Keratinocyte (primary cell): ENCODE measurements at regions not wholly inside any gene's neighbourhood (a gene's known extent, or its start where the extent isn't known, plus 50 kb on each side); places are given as distances from the start of the nearest gene placed in this dataset.

Experiments used
- DNase-seq: peaks from one replicate; pipeline ENCODE4 v3.0.0-alpha.2; 2011; ENCODE audit warnings: low read depth, missing footprints, low spot score
- FAIRE-seq: peaks from 2 replicates; lab custom pipeline; 2011; peaks lifted over from hg19 to GRCh38; lab: Jason Lieb, UNC
- H2AFZ ChIP-seq: 2 replicates; pipeline ENCODE4 v1.6.0; 2012; ENCODE audit warnings: low read length, control low read depth, inconsistent platforms; ENCODE audit not compliant: control insufficient read depth
- H3K27ac ChIP-seq: 2 replicates; pipeline ENCODE4 v1.5.1; 2011; ENCODE audit warnings: low read length; ENCODE audit not compliant: control insufficient read depth, insufficient read depth
- H3K27me3 ChIP-seq: 3 replicates; pipeline ENCODE4 v1.6.0; 2011; ENCODE audit warnings: low read length; ENCODE audit not compliant: control insufficient read depth, insufficient read depth; ENCODE audit errors: extremely low read depth
- H3K36me3 ChIP-seq, 2 experiments: 2 replicates in 1 of 2; 3 replicates in 1 of 2; pipeline ENCODE4 v1.5.1; 2011; ENCODE audit warnings: low read length in 2 of 2, mild to moderate bottlenecking in 1 of 2; ENCODE audit not compliant: control insufficient read depth in 2 of 2, insufficient read depth in 2 of 2; ENCODE audit errors: extremely low read depth in 1 of 2
- H3K4me1 ChIP-seq: 3 replicates; pipeline ENCODE4 v1.5.1; 2011; ENCODE audit warnings: low read length; ENCODE audit not compliant: control insufficient read depth, insufficient read depth; ENCODE audit errors: extremely low read depth
- H3K4me2 ChIP-seq: 3 replicates; pipeline ENCODE4 v1.6.0; 2011; ENCODE audit warnings: low read depth, low read length; ENCODE audit not compliant: control insufficient read depth, insufficient read depth; ENCODE audit errors: extremely low read depth
- H3K4me3 ChIP-seq, 3 experiments: fragments of 200-600 bp in 1 of 3; sonication (generic) in 1 of 3; 2 replicates in 2 of 3; 3 replicates in 1 of 3; pipeline ENCODE4 v1.5.1; 2011 to 2016; ENCODE audit warnings: low read length in 3 of 3, mild to moderate bottlenecking in 3 of 3, control low read depth in 2 of 3, inconsistent platforms in 1 of 3, low read depth in 1 of 3, mixed read lengths in 1 of 3, mixed run types in 1 of 3, moderate library complexity in 1 of 3; ENCODE audit not compliant: control insufficient read depth in 2 of 3, insufficient read depth in 2 of 3; ENCODE audit errors: extremely low read depth in 1 of 3
- H3K79me2 ChIP-seq: 2 replicates; pipeline ENCODE4 v1.6.0; 2012; ENCODE audit warnings: low read length; ENCODE audit not compliant: control insufficient read depth, insufficient read depth
- H3K9ac ChIP-seq: 3 replicates; pipeline ENCODE4 v1.6.0; 2011; ENCODE audit warnings: low read length; ENCODE audit not compliant: control insufficient read depth, insufficient read depth; ENCODE audit errors: extremely low read depth
- H3K9me1 ChIP-seq: 3 replicates; pipeline ENCODE4 v1.6.0; 2011; ENCODE audit warnings: low read length; ENCODE audit not compliant: control insufficient read depth, insufficient read depth; ENCODE audit errors: extremely low read depth
- H3K9me3 ChIP-seq: 2 replicates; pipeline ENCODE4 v1.5.1; 2012; ENCODE audit warnings: low read depth, low read length; ENCODE audit not compliant: control insufficient read depth
- H4K20me1 ChIP-seq: 3 replicates; pipeline ENCODE4 v1.6.0; 2011; ENCODE audit warnings: low read length; ENCODE audit not compliant: control insufficient read depth, insufficient read depth; ENCODE audit errors: extremely low read depth
- EZH2 ChIP-seq: IDR thresholded peaks from one replicate; pipeline ENCODE4 v1.6.1; 2012; ENCODE audit warnings: inconsistent platforms, mild to moderate bottlenecking, low read length, moderate library complexity
- dilution Hi-C: fragments of 300-500 bp; cut with MboI; formaldehyde crosslinking; loops from one replicate; pipeline ENCODE4 v1.7.0; 2020; ENCODE audit warnings: low sequenced_read_pairs; ENCODE audit not compliant: extremely low pct_ligation_motif_present
- TF ChIP-seq, protein P1 (sequence below), 3 experiments: IDR thresholded peaks in 1 of 3; conservative IDR thresholded peaks in 1 of 3; optimal IDR thresholded peaks in 1 of 3; 2 replicates in 2 of 3; 3 replicates in 1 of 3; pipeline versions ENCODE3 to v1.5.1; 2011; ENCODE audit warnings: low read length in 3 of 3, mild to moderate bottlenecking in 3 of 3, moderate library complexity in 2 of 3, control low read depth in 1 of 3, inconsistent platforms in 1 of 3; ENCODE audit not compliant: insufficient read depth in 2 of 3; ENCODE audit errors: extremely low read depth in 1 of 3

DNA sequence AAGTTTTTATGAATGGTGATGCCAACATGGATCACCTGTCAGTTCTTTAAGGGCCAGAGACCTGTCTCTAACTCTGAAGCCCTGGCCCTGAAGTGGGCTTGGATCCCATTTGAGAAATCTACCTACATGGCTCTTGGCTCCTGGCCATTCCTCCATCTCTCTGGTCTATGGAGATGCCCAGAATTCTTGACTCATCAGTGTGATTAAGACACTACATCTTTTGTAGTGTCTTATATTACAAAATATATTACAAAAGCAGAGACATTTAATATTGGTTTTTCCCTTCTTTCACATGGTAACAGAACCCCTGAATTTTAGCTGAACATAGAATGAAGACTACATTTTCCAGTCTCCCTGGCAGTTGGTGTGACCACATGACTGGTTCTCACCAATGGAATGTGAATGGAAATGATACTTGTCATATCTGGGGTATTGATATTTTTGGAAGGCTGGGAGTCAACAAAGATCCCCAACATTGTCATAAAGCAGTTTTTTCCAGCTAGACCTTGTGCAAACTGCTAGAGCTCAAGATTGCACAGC, 198.3 kb downstream of the SREK1 start:
- Histone ChIP-seq H3K79me2 (no peaks in the 10 kb centered on the region), H3K4me2 (no peak overlapping the region), H3K9me1 (no peaks in the 10 kb centered on the region), H3K36me3 (no peaks in the 10 kb centered on the region), H3K9ac (no peak overlapping the region), H3K27me3 (peaks cover 30% of the 10 kb centered on the region), H3K27ac (no peak overlapping the region), H3K9me3 (no peaks in the 10 kb centered on the region), H2AFZ (no peak overlapping the region), H4K20me1 (no peaks in the 10 kb centered on the region), H3K4me3 (no peak overlapping the region), H3K4me1 (no peaks in the 10 kb centered on the region)
- no peak for FAIRE-seq
- dilution Hi-C loops: no loop called here
- no peak for DNase-seq
- TF ChIP-seq, protein P1, sequence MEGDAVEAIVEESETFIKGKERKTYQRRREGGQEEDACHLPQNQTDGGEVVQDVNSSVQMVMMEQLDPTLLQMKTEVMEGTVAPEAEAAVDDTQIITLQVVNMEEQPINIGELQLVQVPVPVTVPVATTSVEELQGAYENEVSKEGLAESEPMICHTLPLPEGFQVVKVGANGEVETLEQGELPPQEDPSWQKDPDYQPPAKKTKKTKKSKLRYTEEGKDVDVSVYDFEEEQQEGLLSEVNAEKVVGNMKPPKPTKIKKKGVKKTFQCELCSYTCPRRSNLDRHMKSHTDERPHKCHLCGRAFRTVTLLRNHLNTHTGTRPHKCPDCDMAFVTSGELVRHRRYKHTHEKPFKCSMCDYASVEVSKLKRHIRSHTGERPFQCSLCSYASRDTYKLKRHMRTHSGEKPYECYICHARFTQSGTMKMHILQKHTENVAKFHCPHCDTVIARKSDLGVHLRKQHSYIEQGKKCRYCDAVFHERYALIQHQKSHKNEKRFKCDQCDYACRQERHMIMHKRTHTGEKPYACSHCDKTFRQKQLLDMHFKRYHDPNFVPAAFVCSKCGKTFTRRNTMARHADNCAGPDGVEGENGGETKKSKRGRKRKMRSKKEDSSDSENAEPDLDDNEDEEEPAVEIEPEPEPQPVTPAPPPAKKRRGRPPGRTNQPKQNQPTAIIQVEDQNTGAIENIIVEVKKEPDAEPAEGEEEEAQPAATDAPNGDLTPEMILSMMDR (optimal IDR thresholded peaks at IDR 0.05 in 1 of 3, IDR thresholded peaks at IDR 0.05 in 1 of 3, conservative IDR thresholded peaks at IDR 0.05 in 1 of 3; ENCODE audit: extremely low read depth in 1 of 3, insufficient read depth in 2 of 3, low read length in 3 of 3): no peak
- TF ChIP-seq EZH2: no peak

DNA sequence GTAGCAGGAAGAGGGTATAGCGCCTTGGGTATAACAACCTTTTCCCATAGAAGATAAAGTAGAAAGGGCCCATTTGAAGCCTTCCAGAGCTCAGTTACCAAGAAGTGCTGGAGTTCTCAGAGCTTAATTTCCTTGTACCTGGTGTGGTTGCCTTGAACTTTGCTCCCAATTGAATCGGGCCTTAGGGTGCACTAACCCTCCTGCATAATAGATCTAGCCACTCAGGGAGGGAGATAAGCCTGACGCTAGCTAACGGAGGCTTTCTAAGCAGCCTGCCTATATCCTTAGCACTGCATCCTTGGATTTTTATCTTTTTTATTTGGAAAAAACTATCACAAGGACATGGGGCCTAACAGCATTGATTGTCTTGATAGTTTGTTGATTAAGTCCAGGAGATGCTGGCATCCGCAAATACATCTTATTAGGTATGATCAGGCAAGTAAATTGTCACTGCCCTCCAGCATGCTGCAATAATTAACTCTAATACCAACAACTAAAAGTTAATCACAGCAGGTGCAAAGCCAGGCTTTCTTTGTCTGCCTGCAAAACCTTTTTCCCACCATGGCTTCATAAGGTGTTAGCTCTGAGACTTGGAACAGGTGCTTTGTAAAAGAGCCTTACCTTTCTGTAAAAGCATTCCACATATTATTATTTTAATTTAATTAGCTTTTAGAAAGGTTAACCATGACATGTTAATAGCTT, 199.4 kb downstream of the SREK1 start:
- TF ChIP-seq EZH2: no peak
- TF ChIP-seq, protein P1 (optimal IDR thresholded peaks at IDR 0.05 in 1 of 3, IDR thresholded peaks at IDR 0.05 in 1 of 3, conservative IDR thresholded peaks at IDR 0.05 in 1 of 3; ENCODE audit: extremely low read depth in 1 of 3, insufficient read depth in 2 of 3, low read length in 3 of 3): no peak
- dilution Hi-C loops: no loop called here
- Histone ChIP-seq H3K4me2 (no peak overlapping the region), H3K27ac (no peak overlapping the region), H3K4me1 (no peaks in the 10 kb centered on the region), H4K20me1 (no peaks in the 10 kb centered on the region), H3K9me3 (no peaks in the 10 kb centered on the region), H3K9ac (no peak overlapping the region), H3K36me3 (no peaks in the 10 kb centered on the region), H3K79me2 (no peaks in the 10 kb centered on the region), H3K27me3 (peaks cover 21% of the 10 kb centered on the region), H3K4me3 (no peak overlapping the region), H3K9me1 (no peaks in the 10 kb centered on the region), H2AFZ (no peak overlapping the region)
- DNase-seq (no peak), FAIRE-seq (no peak)
